ENCODE measurements at regions not wholly inside any gene's neighbourhood (a gene's known extent, or its start where the extent isn't known, plus 50 kb on each side); places are given as distances from the start of the nearest gene placed in this dataset.

GRCh38 chr18:60038731-60039130 lies 138.9 kb downstream of the PMAIP1 start:
- H3K56ac ChIP-seq (replicated peaks; ENCODE audit: insufficient read length, low read depth, low read length): no peak overlapping the region

More at GRCh38 chr18:60038731-60039130, 138.9 kb downstream of the PMAIP1 start:
- Histone ChIP-seq H2AFZ (ENCODE audit: low read length) (no peak overlapping the region), H3K18ac (ENCODE audit: extremely low read depth, low read length) (no peak overlapping the region), H3K4me1 (replicated peaks in 1 of 4; ENCODE audit: control insufficient read depth in 3 of 4, insufficient read depth in 4 of 4, low read length in 3 of 4) (no peaks in the 10 kb centered on the region), H2BK12ac (ENCODE audit: low read depth, low read length) (no peak overlapping the region), H3K9ac (replicated peaks in 1 of 4; ENCODE audit: extremely low read depth in 1 of 4, low read depth in 3 of 4, low read length in 3 of 4) (no peak overlapping the region), H4K5ac (ENCODE audit: insufficient read length, low read depth, low read length) (no peak overlapping the region), H3K79me2 (ENCODE audit: control insufficient read depth in 1 of 2, insufficient read depth in 2 of 2, low read length in 2 of 2) (no peaks in the 10 kb centered on the region), H3K23ac (ENCODE audit: insufficient read length) (no peak overlapping the region), H4K20me1 (replicated peaks in 1 of 2; ENCODE audit: control insufficient read depth in 1 of 2, insufficient read depth in 2 of 2, low read length in 2 of 2) (no peaks in the 10 kb centered on the region), H3K36me3 (ENCODE audit: control insufficient read depth in 2 of 4, insufficient read depth in 4 of 4, low read length in 3 of 4) (no peaks in the 10 kb centered on the region), H3K79me1 (ENCODE audit: low read depth, low read length) (no peaks in the 10 kb centered on the region), H3K4me2 (ENCODE audit: insufficient read depth in 1 of 2, low read depth in 2 of 2, low read length in 2 of 2) (no peak overlapping the region), H3K4me3 (ENCODE audit: extremely low read depth in 1 of 4, insufficient read depth in 2 of 4, low read depth in 3 of 4, low read length in 4 of 4) (no peak overlapping the region), H2BK15ac (ENCODE audit: low read length) (no peak overlapping the region), H3K14ac (ENCODE audit: insufficient read length) (no peak overlapping the region), H4K8ac (ENCODE audit: extremely low read depth, insufficient read depth, low read length) (no peak overlapping the region), H2BK5ac (ENCODE audit: low read depth, low read length) (no peak overlapping the region), H3K27me3 (replicated peaks in 1 of 4; ENCODE audit: control insufficient read depth in 3 of 4, extremely low read depth in 1 of 4, insufficient read depth in 3 of 4, low read length in 3 of 4) (no peaks in the 10 kb centered on the region), H3K9me3 (ENCODE audit: insufficient read depth in 2 of 2, low read depth in 1 of 2, low read length in 1 of 2) (no peaks in the 10 kb centered on the region), H2BK20ac (ENCODE audit: low read length) (no peak overlapping the region), H2AK5ac (ENCODE audit: low read depth, low read length) (no peak overlapping the region), H3K23me2 (ENCODE audit: low read depth, low read length) (no peaks in the 10 kb centered on the region), H3K4ac (replicated peaks; ENCODE audit: insufficient read length, low read depth, low read length) (no peak overlapping the region), H2BK120ac (replicated peaks; ENCODE audit: low read depth, low read length) (no peak overlapping the region), H4K91ac (replicated peaks; ENCODE audit: insufficient read length, low read length) (no peak overlapping the region), H3K27ac (ENCODE audit: low read depth, low read length) (no peak overlapping the region)
- FAIRE-seq: no peak
- POLR2A ChIA-PET (ENCODE audit: partially characterized antibody): no interaction called here
- TF ChIP-seq, protein P1, sequence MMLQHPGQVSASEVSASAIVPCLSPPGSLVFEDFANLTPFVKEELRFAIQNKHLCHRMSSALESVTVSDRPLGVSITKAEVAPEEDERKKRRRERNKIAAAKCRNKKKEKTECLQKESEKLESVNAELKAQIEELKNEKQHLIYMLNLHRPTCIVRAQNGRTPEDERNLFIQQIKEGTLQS (IDR thresholded peaks at IDR 0.05; ENCODE audit: insufficient read depth, low read depth, low read length): no peak
- no peak for TF ChIP-seq SRF (IDR thresholded peaks at IDR 0.05; ENCODE audit: low read depth, low read length)
- TF ChIP-seq SP2 (IDR thresholded peaks at IDR 0.05; ENCODE audit: low read length): no peak
- no peak for TF ChIP-seq EGR1 (IDR thresholded peaks at IDR 0.05; ENCODE audit: borderline replicate concordance, low read depth, low read length)
- TF ChIP-seq KDM4A (IDR thresholded peaks at IDR 0.05; ENCODE audit: low read depth, low read length, severe bottlenecking): no peak
- no peak for TF ChIP-seq NRF1 (IDR thresholded peaks at IDR 0.05; ENCODE audit: low read depth, low read length)
- no peak for TF ChIP-seq CBX5 (IDR thresholded peaks at IDR 0.05; ENCODE audit: low read depth, low read length)
- no peak for TF ChIP-seq RBBP5 (IDR thresholded peaks at IDR 0.05; ENCODE audit: borderline replicate concordance, low read depth, low read length)
- no peak for TF ChIP-seq CBX8 (IDR thresholded peaks at IDR 0.05; ENCODE audit: borderline replicate concordance, low read depth, low read length)
- no peak for TF ChIP-seq POU5F1 (IDR thresholded peaks at IDR 0.05; ENCODE audit: low read depth, low read length)
- TF ChIP-seq MAX (IDR thresholded peaks at IDR 0.05): no peak
- no peak for TF ChIP-seq ASH2L (IDR thresholded peaks at IDR 0.05; ENCODE audit: low read length)
- TF ChIP-seq BCL11A (IDR thresholded peaks at IDR 0.05; ENCODE audit: low read depth in 2 of 2, low read length in 2 of 2): no peak
- TF ChIP-seq SIRT6 (IDR thresholded peaks at IDR 0.05; ENCODE audit: low read length): no peak
- no peak for TF ChIP-seq NANOG (IDR thresholded peaks at IDR 0.05; ENCODE audit: insufficient read depth, low read depth, low read length, poor library complexity, severe bottlenecking)
- no peak for TF ChIP-seq FOSL1 (IDR thresholded peaks at IDR 0.05; ENCODE audit: insufficient read depth, low read depth, low read length)
- no peak for DNase-seq (ENCODE audit: low read depth in 1 of 2, low spot score in 2 of 2)
- CTCF ChIA-PET (ENCODE audit: partially characterized antibody): interaction anchor here (1.5 kb wide), 1 partner anchor 372 kb away, joined by 4 read pairs; no protein-coding TSS in a partner anchor

Measured in H1 (cell line).